Mesenteric fat pad (tissue), 1 donor: ENCODE measurements at regions not wholly inside any gene's neighbourhood (a gene's known extent, or its start where the extent isn't known, plus 50 kb on each side); places are given as distances from the start of the nearest gene placed in this dataset.

Source experiments
- DNase-seq: peaks from one replicate; pipeline ENCODE4 v3.0.0-alpha.2; 2020; ENCODE audit warnings: low spot score
- donor health status: DM: yes; HTN: yes; CAD: no.

- no peak for DNase-seq
Measured at GRCh38 chr2:5986801-5987787, 294.9 kb downstream of the SOX11 start.

- DNase-seq, result no peak
Measured at GRCh38 chr2:5988120-5988519, 295.9 kb downstream of the SOX11 start.

- DNase-seq, result no peak
Measured at GRCh38 chr2:5990086-5990485, 297.9 kb downstream of the SOX11 start.

- no peak for DNase-seq
Measured at GRCh38 chr2:5991305-5991968, 299.3 kb downstream of the SOX11 start.

GRCh38 chr2:5995832-5996231 is 303.6 kb downstream of the SOX11 start:
- no peak for DNase-seq

- no peak for DNase-seq
Measured at GRCh38 chr2:6008186-6008585, 316.0 kb downstream of the SOX11 start.

GRCh38 chr2:6008726-6009125 is 316.5 kb downstream of the SOX11 start:
- no peak for DNase-seq

GRCh38 chr2:6010163-6010562 is 318.0 kb downstream of the SOX11 start:
- DNase-seq, result no peak

- DNase-seq, result no peak
Measured at GRCh38 chr2:6011921-6012320, 319.7 kb downstream of the SOX11 start.

GRCh38 chr2:6017736-6018286 is 325.6 kb downstream of the SOX11 start:
- no peak for DNase-seq

GRCh38 chr2:6024229-6024628 is 332.0 kb downstream of the SOX11 start:
- no peak for DNase-seq

GRCh38 chr2:6024784-6025183 is 332.6 kb downstream of the SOX11 start:
- no peak for DNase-seq

GRCh38 chr2:6025391-6025790 is 333.2 kb downstream of the SOX11 start:
- no peak for DNase-seq

GRCh38 chr2:6027066-6027465 is 334.9 kb downstream of the SOX11 start:
- DNase-seq, result no peak

GRCh38 chr2:6031200-6031867 is 339.1 kb downstream of the SOX11 start:
- DNase-seq, result no peak

GRCh38 chr2:6036211-6036610 is 344.0 kb downstream of the SOX11 start:
- no peak for DNase-seq

GRCh38 chr2:6043238-6043637 is 351.1 kb downstream of the SOX11 start:
- no peak for DNase-seq

- DNase-seq, result no peak
Measured at GRCh38 chr2:6052649-6053048, 360.5 kb downstream of the SOX11 start.

GRCh38 chr2:6053743-6054142 is 361.6 kb downstream of the SOX11 start:
- DNase-seq, result no peak

- no peak for DNase-seq
Measured at GRCh38 chr2:6054161-6054671, 362.0 kb downstream of the SOX11 start.

GRCh38 chr2:6060992-6061663 is 368.9 kb downstream of the SOX11 start:
- DNase-seq, result no peak
